ENCODE measurements at regions not wholly inside any gene's neighbourhood (a gene's known extent, or its start where the extent isn't known, plus 50 kb on each side); places are given as distances from the start of the nearest gene placed in this dataset.

GRCh38 chr21:23445307-23445706 is 2162.0 kb downstream of the MRPL39 start:
- ATAC-seq (no peak), DNase-seq (no peak)
- intact Hi-C loops (cut with DNase I, micrococcal nuclease), result no loop called here
- Histone ChIP-seq H3K4me3 (no peak overlapping the region), H3K9me3 (peaks cover 29% of the 10 kb centered on the region), H3K4me1 (ENCODE audit: low read depth) (no peaks in the 10 kb centered on the region), H3K36me3 (ENCODE audit: low read depth) (no peaks in the 10 kb centered on the region)
- TF ChIP-seq CTCF (IDR thresholded peaks at IDR 0.05), result no peak

- intact Hi-C loops (cut with DNase I, micrococcal nuclease), result no loop called here
- H3K9me3 ChIP-seq, result peaks cover 26% of the 10 kb centered on the region
- DNase-seq (no peak), ATAC-seq (no peak)
- TF ChIP-seq CTCF (IDR thresholded peaks at IDR 0.05), result no peak
- no peaks in the 10 kb centered on the region for H3K4me1 ChIP-seq (ENCODE audit: low read depth)
- no peak overlapping the region for H3K4me3 ChIP-seq
- no peaks in the 10 kb centered on the region for H3K36me3 ChIP-seq (ENCODE audit: low read depth)
Measured at GRCh38 chr21:23438081-23438480, 2169.2 kb downstream of the MRPL39 start.

- no peak for TF ChIP-seq CTCF (IDR thresholded peaks at IDR 0.05)
- Histone ChIP-seq H3K4me1 (ENCODE audit: low read depth) (no peaks in the 10 kb centered on the region), H3K36me3 (ENCODE audit: low read depth) (no peaks in the 10 kb centered on the region), H3K9me3 (peaks cover 48% of the 10 kb centered on the region), H3K4me3 (no peak overlapping the region)
- intact Hi-C loops (cut with DNase I, micrococcal nuclease), result no loop called here
- ATAC-seq, result no peak
- DNase-seq, result no peak
Measured at GRCh38 chr21:23402929-23403520, 2204.3 kb downstream of the MRPL39 start.

GRCh38 chr21:23401278-23401677 is 2206.0 kb downstream of the MRPL39 start:
- ATAC-seq (no peak), DNase-seq (no peak)
- H3K4me1 ChIP-seq (ENCODE audit: low read depth), result no peaks in the 10 kb centered on the region
- peaks cover 34% of the 10 kb centered on the region for H3K9me3 ChIP-seq
- intact Hi-C loops (cut with DNase I, micrococcal nuclease), result no loop called here
- no peak overlapping the region for H3K4me3 ChIP-seq
- no peaks in the 10 kb centered on the region for H3K36me3 ChIP-seq (ENCODE audit: low read depth)
- no peak for TF ChIP-seq CTCF (IDR thresholded peaks at IDR 0.05)

GRCh38 chr21:23398726-23399125 is 2208.6 kb downstream of the MRPL39 start:
- no peak for TF ChIP-seq CTCF (IDR thresholded peaks at IDR 0.05)
- peaks cover 34% of the 10 kb centered on the region for H3K9me3 ChIP-seq
- DNase-seq, result no peak
- intact Hi-C loops (cut with DNase I, micrococcal nuclease), result no loop called here
- no peaks in the 10 kb centered on the region for H3K36me3 ChIP-seq (ENCODE audit: low read depth)
- no peak for ATAC-seq
- no peak overlapping the region for H3K4me3 ChIP-seq
- H3K4me1 ChIP-seq (ENCODE audit: low read depth), result no peaks in the 10 kb centered on the region

- Histone ChIP-seq H3K9me3 (peaks cover 18% of the 10 kb centered on the region), H3K36me3 (ENCODE audit: low read depth) (no peaks in the 10 kb centered on the region), H3K4me1 (ENCODE audit: low read depth) (no peaks in the 10 kb centered on the region), H3K4me3 (no peak overlapping the region)
- TF ChIP-seq CTCF (IDR thresholded peaks at IDR 0.05), result no peak
- DNase-seq (no peak), ATAC-seq (no peak)
- intact Hi-C loops (cut with DNase I, micrococcal nuclease), result no loop called here
Measured at GRCh38 chr21:23394458-23394857, 2212.8 kb downstream of the MRPL39 start.

Measured in mucosa of descending colon (tissue), 3 donors.